Suppressor macrophage (primary cell): ENCODE measurements at regions not wholly inside any gene's neighbourhood (a gene's known extent, or its start where the extent isn't known, plus 50 kb on each side); places are given as distances from the start of the nearest gene placed in this dataset.

Source experiments
- DNase-seq, 4 experiments: peaks; one replicate each; pipeline ENCODE4 v3.0.0-alpha.2; 2020 to 2022

DNA sequence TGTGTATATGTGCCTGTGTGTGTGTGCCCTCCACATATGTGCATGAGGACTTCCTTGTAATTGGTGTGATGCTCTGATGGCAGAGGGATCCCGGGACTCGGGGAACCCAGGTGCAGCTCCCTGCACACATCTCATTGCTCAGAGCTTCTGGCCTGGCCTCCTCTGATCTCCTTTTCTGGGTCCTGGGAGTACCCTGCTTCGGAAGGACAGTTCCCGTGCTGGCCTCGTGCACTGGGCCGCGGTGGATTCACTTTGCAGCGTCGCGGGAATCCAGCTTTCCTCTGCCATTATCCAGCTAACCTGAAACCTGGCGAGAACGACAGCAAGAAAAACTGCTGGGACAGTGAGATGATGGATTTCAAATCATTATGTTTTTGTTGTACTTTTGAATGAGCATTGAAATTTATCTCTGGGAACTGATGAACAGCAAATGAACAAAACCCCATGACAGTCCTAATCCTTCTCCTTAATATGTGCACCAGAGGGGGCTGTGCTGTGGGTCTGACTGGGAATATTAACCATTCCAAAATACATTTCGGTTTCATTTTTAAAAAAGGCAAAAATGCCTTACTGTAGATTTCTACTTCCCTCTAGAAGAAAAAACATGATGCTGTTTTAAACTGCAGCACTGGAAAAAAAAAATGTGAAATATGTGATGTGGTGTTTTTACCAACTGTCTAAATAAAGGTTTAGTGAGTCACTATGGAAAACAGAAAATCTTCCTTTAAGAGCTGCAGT is 78.2 kb downstream of the PTGR3 start:
- DNase-seq = peak in 1 of 4 experiments; percentile 19

DNA sequence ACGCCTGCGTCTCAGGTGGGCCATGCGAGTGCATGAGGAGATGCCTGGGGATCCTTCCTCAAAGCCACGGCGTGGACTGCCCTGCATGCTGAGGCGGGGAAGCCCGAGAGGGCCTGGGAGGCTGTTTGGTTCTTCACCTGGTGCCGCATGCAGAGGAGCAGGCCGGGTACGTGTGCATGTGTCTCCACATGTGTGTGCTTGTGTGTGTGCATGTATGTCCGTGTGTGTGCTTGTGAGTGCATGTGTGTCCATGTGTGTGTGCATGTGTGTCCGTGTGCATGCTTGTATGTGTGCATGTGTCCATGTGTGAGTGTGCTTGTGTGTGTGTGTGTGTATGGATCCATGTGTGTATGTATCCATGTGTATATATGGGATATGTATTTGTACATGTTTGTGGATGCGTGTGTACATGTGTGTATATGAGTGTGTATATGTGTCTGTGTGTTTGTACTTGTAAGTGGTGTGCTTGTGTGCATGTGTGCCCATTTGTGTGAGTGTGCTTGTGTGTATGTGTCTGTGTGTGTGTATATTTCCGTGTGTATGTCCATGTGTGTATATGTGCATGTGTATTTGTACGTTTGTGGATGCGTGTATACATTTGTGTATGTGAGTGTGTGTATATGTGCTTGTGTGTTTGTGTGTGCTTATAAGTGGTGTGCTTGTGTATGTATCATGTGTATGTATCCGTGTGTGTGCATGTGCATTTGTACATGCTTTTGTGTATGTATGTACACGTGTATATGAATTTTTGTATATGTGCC is 79.0 kb downstream of the PTGR3 start:
- DNase-seq = no peak

DNA sequence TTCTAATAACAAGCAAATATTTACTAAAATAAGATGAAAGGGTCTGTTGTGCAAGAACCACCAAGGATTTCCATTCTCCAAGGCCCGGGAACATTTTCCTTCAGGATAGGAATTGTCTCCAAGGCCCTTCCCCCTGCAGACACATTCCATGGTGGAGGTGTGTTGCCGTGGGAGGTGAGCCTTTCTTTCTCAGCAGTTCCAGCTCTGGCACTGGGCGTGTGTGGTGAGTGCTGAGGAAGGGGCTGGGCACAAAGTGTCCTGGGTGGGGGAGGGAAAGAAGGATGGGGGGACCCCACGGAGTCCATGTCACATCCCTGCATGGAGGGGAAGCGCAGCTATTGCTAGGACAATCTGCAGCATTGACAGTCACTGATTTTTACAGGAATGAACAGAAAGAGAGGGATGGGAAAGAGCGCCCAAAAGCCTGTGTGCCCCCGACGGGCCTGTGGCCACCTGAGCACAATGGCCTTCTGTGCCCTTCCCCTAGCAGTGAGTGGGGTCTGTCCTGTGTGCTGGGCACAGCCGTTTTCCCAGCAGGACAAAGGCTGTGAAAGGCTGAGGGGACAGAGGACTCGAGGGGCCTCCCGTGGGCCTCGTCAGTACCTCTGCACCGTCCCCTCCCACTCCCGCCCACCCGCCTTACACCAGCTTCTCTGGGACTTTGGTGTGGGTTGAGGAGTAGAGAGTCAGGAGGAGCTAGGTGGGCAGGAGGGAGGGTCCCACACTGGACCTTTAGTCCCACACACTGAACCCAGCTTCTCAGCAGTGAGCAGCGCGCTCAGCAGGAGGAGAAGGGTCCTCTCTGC is 79.8 kb downstream of the PTGR3 start:
- no peak for DNase-seq

DNA sequence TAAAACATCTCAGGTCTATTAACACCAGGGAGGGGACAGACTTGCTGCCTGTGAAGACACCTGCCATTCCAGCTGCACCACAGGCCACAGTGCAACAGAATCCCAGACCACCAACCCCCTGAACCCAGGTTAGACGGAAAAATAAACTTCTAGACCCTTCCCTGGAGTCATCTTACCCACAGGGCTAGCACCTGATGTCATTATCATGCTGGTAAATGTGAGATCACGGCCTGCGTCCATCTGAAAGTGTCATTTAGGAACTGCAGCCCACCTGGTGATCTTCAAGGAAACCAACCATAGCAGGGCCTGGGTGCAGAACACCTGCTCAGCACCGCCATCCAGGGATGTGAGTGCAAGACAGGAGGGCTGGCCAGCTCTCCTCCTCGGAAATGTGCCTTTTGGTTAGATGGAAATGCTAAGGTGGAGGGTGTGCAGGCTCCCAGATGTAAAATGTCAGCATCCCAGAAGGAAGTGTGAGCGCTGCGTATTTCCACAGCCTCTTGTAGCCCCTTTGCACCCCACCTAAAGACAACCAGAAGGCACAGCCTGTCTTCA is 80.8 kb downstream of the PTGR3 start:
- no peak for DNase-seq

DNA sequence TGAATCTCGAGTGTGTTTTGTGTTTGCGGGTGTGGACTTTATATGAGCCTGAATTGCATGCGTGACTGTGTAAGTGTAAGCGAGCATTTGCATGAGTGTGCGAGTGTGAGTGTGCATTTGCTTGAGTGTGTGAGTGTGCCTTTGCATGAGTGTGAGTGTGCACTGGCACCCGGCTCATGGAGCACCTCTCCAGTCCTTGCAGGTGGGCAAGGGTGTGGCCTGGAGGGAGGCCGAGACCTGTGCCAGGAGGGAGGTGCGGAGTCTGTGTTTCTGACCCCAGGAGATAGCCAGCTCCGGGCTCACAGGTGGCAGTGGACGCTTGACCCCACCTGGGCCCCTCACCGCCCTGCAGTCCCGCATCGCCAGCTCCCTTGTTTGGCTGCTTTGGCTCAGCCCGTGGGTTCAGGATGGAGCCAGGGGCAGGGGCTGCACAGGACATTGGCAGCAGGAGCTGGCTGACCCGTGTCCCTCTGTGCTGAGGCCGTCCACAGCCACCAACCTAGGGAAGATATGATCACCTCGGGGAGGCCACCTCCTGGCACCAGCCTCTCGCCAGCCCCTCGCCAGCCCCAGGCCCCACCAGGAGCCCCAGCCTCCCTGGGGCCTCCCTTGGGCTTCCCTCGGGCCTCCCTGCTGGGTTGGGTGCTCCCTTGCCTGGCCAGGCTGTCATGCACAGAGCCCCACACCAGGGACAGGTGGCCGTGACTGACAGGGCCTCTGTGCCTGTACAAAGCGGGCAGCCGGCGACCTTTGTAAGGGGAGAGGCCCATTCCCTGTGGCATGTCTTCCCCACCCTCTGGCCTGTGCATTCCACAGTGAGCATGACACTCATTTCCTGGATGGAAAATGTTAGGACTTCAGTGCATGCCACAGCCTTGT is 81.6 kb downstream of the PTGR3 start:
- no peak for DNase-seq

DNA sequence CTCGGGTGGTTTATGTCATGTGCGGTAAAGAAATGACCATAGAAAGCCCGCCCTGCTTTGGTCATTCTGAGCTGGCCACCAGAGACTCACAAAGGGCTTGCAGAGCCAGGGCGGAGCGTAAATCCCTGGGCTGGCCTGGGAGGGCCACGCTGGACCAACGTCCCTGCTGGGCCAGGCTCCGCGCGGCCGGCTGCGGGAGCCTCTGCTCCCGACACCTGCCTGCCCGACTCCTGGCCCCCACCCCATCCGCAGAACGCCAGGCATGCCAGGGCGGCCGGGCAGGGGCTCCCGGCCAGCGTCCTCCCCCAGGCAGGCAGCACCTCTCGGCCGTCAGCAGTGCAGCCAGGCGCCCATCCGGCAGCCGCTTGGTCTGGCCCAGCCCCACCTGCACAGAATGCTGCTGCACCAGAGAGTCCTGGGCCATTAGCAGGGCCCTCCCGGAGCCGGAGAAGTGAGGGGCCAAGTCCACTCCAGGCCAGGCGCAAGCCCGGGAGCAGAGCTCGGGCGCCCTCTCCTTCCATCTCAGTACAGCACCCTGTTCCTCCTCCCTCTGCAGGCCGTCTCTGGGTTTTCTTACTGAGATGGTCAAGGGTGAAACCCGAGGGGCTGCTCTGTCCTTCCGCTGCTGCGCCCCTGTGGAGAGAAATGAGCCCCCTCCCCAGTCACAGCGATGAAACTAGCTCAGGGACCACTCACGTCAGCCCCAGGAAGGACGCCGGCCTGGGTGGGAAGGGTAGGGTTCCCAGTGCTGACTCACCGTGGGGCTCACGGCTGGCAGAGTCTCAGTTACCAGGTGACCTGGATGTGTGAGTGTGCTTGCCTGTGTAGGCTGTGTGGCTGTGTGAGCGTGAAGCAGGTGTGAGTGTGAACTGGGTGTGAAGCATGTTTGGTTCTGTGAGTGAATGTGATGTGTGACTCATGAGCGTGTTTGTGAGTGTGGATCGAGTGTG is 83.3 kb downstream of the PTGR3 start:
- no peak for DNase-seq

DNA sequence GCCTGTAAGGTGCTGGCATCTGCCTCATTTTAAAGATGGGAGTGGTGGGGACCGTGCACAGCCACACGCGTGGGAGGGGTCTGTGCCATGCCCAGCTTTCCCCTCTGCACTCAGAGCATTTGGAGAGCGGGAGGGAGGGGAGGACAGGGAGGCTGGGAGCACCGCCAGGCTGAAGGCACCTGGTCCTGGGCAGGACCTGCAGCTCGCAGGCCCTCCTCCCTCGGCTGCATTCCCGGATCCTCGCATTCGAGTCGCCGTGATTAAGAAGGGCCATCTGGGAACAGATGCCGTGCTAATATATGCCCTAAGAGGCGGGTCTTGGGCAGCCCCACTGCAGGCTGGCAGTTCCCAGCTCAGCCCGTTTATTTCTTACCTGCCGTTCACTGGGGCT is 84.0 kb downstream of the PTGR3 start:
- DNase-seq = no peak

DNA sequence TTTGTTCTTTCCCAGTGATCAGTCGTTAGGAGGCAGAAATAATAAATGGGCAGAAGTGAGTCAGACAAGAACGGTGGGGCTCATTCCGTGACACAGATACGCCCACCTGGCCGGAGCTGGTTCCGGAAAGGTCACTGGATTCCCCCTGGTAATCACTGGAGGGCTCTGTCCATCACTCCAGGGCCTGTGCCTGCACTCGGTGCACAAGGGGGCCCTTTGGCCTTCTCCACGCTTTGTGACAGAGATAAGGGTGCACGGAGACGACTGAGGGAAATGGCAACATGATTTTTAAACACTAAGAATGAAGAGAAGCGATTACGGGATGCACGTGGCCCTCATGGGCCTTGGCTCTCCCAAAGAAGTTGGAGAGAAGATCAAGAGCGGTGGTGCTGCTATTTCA is 84.4 kb downstream of the PTGR3 start:
- DNase-seq = no peak

DNA sequence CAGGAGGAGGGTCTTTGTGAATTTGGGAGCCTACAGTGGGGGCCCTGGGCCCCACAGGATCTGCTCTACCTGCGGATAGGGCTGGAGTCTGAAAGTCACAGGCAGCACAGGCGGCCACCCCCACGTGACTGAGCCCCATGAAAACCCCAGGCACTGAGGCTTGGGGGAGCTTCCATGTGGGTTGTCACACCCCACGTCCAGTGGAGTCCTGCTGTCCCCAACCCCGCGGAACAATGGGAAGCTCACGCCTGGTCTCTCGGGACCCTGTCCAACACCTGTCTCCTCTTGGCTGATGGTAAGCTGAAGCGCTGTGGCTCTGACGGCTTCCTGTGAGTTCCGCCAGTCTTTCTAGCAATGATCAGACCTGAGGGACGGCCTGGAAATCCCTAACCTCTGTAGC is 85.8 kb downstream of the PTGR3 start:
- DNase-seq = no peak

DNA sequence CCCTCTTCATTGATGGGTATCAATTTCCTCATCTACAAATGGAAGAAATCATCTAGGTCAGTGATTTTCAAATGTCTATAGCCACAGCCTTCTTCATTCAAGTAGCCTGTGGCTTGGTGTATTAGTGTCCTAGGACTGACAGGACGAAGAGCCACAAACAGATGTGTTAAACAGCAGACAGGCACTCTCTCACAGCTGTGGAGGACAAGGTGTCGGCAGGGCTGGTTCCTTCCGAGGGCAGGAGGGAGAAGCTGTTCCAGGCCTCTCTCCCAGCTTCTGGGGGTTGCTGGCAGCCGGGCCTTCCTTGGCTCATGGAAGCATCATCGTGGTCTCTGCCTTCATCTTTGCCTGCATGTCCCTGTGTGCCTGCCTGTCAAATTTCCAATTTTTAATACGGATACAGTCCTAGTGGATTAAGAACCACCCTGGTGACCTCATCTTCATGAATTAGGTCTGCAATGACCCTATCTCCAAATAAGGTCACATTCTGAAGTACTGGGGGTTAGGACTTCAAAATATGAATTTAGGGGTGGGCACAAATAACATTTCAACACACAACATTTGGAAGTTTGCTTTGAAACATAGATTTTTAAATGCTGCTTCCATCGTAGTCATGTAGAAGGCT is 86.5 kb downstream of the PTGR3 start:
- no peak for DNase-seq

DNA sequence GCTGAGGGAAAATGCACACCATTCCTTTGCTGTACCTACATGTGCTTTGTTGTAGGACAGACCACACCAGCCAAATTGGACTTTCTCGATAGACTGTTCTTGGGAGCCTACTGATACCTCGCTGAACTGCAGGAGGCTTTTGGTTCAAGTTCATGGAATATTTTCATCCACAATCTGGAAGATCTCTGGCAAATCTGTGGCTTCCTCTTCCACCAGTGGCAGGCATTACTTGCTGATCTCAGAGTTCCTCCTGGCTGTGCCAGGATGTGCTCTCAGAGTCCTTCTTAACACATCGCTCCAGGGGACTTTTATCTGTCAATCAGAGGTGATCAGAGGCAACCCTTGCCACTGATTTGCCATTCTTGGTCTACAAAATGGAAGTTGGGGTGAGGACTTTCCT is 87.7 kb downstream of the PTGR3 start:
- peak in 2 of 4 experiments; percentile 9 to 26 for DNase-seq

DNA sequence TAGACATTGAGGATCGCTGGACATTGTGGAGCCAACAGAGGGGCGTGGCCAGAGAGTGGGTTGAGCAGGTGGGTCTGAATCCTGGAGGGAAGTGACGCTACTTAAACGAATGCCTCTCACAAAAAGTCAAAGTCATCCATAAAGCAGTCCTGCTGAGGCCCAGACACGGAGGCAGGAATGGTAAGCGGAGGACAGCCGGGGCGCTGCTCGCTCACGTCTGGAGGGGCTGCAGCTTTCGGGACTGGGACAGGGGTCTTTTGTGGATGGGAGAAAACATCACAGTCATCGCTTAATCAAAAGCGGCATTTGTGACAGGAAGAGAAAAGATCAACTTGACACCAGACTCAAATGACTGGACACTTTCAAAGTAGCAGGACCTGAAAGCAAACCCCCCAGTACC is 88.4 kb downstream of the PTGR3 start:
- no peak for DNase-seq

DNA sequence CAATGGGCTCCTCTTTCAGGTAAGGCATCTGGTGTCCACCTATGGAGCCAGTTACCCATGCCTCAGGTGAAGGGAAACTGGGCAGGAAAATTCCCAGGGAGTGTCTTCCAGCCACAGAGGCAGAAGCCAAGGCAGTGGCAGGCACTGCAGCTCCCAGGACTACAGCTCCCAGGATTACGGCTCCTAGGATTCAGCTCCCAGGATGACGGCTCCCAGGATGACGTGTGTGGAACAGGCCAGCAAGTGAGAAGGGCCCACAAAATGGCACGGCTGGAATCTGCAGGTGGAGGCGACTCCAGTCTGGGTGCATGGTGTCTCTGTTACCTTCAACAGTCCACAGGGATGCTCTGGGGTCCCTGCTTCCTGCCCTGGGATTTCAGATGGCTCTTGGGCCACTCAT is 92.1 kb downstream of the PTGR3 start:
- no peak for DNase-seq

DNA sequence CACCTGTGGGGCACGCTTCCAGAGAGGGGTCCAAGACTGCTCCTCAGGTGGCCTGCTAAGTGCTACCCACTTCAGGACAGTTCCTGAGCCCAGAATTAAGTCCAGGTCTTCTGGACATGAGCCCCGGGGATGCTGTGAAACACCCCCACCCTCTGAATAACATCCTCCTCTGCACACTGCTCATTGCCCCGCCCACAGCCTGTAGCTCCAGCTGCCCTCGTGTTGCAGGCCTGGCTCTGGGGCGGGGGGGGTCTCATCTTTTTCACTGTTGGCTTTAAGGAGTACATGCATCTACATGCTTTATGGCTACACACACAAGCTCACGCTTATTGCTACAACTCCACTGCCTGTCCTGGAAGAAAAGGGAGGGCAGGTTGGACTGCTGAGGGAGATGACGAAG is 92.8 kb downstream of the PTGR3 start:
- no peak for DNase-seq

DNA sequence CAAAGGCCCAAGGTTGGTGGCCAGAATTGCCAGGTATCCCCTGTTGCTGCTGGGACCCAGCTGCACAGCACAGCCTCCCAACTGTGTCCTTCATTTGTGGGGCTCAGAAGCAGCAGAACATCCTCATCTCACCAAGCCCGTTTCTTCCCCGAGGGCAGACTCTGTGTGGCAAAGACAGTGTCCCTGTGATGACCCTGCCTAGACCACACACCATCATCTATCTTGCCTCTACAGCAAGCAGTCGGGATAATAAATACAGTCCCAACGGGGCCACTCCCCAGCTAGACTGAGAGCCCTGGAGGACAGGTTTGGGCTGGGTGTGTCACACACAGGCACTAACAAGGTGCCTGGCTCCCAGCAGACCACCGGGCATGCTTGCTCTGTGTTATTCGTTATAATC is 93.4 kb downstream of the PTGR3 start:
- DNase-seq = no peak
